G401 (cell line): ENCODE measurements at regions not wholly inside any gene's neighbourhood (a gene's known extent, or its start where the extent isn't known, plus 50 kb on each side); places are given as distances from the start of the nearest gene placed in this dataset.

ENCODE experiments used
- DNase-seq: peaks from one replicate; pipeline ENCODE4 v3.0.0-alpha.2; 2015; ENCODE audit warnings: low spot score
- in situ Hi-C: cut with HindIII; loops from 2 replicates; pipeline ENCODE4 v1.10.0; 2016; ENCODE audit warnings: low sequenced_read_pairs, mixed read lengths

GRCh38 chr1:185453496-185454192, 136.6 kb upstream of the IVNS1ABP start:
- no peak for DNase-seq

GRCh38 chr1:185450917-185451316, 133.9 kb upstream of the IVNS1ABP start:
- in situ Hi-C loops: no loop called here
- DNase-seq: no peak

More at GRCh38 chr1:185453496-185454192, 136.6 kb upstream of the IVNS1ABP start:
- in situ Hi-C loops: no loop called here

GRCh38 chr1:185450060-185450788, 133.2 kb upstream of the IVNS1ABP start:
- in situ Hi-C loops: no loop called here

GRCh38 chr1:185449378-185450059, 132.5 kb upstream of the IVNS1ABP start:
- in situ Hi-C loops: no loop called here
- DNase-seq: no peak

More at GRCh38 chr1:185450060-185450788, 133.2 kb upstream of the IVNS1ABP start:
- DNase-seq: no peak

GRCh38 chr1:185448591-185449186, 131.6 kb upstream of the IVNS1ABP start:
- in situ Hi-C loops: no loop called here
- DNase-seq: no peak

- in situ Hi-C loops: no loop called here
These were observed 129.1 kb upstream of the IVNS1ABP start for GRCh38 chr1:185446131-185446530.

GRCh38 chr1:185445594-185445993, 128.6 kb upstream of the IVNS1ABP start:
- in situ Hi-C loops: no loop called here
- DNase-seq: no peak

More at GRCh38 chr1:185446131-185446530, 129.1 kb upstream of the IVNS1ABP start:
- DNase-seq: no peak

GRCh38 chr1:185444676-185445075, 127.6 kb upstream of the IVNS1ABP start:
- in situ Hi-C loops: no loop called here

GRCh38 chr1:185442050-185442449, 125.0 kb upstream of the IVNS1ABP start:
- in situ Hi-C loops: no loop called here
- no peak for DNase-seq

More at GRCh38 chr1:185444676-185445075, 127.6 kb upstream of the IVNS1ABP start:
- DNase-seq: no peak

GRCh38 chr1:185441605-185442004, 124.6 kb upstream of the IVNS1ABP start:
- in situ Hi-C loops: no loop called here

GRCh38 chr1:185440877-185441276, 123.8 kb upstream of the IVNS1ABP start:
- in situ Hi-C loops: no loop called here
- no peak for DNase-seq

More at GRCh38 chr1:185441605-185442004, 124.6 kb upstream of the IVNS1ABP start:
- no peak for DNase-seq

GRCh38 chr1:185439727-185440415, 122.8 kb upstream of the IVNS1ABP start:
- in situ Hi-C loops: no loop called here
- DNase-seq: no peak

GRCh38 chr1:185438936-185439335, 121.9 kb upstream of the IVNS1ABP start:
- in situ Hi-C loops: no loop called here
- no peak for DNase-seq

GRCh38 chr1:185435696-185436379, 118.8 kb upstream of the IVNS1ABP start:
- in situ Hi-C loops: no loop called here
- DNase-seq: no peak

- no peak for DNase-seq
- in situ Hi-C loops: no loop called here
These were observed 117.7 kb upstream of the IVNS1ABP start for GRCh38 chr1:185434721-185435120.

GRCh38 chr1:185433667-185434066, 116.6 kb upstream of the IVNS1ABP start:
- in situ Hi-C loops: no loop called here
- no peak for DNase-seq

- in situ Hi-C loops: no loop called here
- no peak for DNase-seq
These were observed 115.9 kb upstream of the IVNS1ABP start for GRCh38 chr1:185432948-185433347.

- in situ Hi-C loops: no loop called here
These were observed 114.6 kb upstream of the IVNS1ABP start for GRCh38 chr1:185431612-185432011.

More at GRCh38 chr1:185431612-185432011, 114.6 kb upstream of the IVNS1ABP start:
- DNase-seq: no peak
